GM18507 (cell line): ENCODE measurements at regions not wholly inside any gene's neighbourhood (a gene's known extent, or its start where the extent isn't known, plus 50 kb on each side); places are given as distances from the start of the nearest gene placed in this dataset.
"Not testable (repeated sequence)": the region's sequence is repeated elsewhere in the genome, so short reads cannot be mapped to it uniquely, and the experiment has no call there.

ENCODE experiments used
- DNase-seq: peaks from one replicate; pipeline ENCODE4 v3.0.0; 2011; ENCODE audit warnings: low read depth; ENCODE audit not compliant: insufficient read length; ENCODE audit errors: extremely low spot score
- FAIRE-seq: peaks from 2 replicates; lab custom pipeline; 2011; peaks lifted over from hg19 to GRCh38; lab: Jason Lieb, UNC

GRCh38 chr6:141914646-141915045, 218.1 kb upstream of the GJE1 start:
- no peak for FAIRE-seq
- DNase-seq, result no peak

GRCh38 chr6:141906569-141907080, 226.1 kb upstream of the GJE1 start:
- no peak for FAIRE-seq
- no peak for DNase-seq

DNA sequence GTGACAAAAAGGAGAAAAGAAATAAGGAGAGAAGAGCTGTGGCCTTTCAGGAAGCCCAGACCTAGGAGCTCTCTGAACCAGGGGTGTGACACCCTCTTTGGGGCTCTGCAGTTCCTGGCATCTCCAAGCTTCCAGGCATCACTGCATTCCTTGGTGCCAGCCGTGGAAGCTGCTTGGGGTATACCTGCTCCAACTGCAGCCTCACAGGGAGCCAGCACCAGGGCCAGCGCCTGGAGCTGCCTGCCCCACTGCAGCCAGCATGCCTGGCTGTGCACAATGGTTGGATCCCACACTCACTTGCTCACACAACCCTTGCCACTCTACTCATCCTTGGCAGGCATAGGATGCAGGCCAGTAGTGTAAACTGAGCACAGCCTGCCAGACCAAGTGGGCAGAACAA, 242.1 kb upstream of the GJE1 start:
- FAIRE-seq, result no peak

DNA sequence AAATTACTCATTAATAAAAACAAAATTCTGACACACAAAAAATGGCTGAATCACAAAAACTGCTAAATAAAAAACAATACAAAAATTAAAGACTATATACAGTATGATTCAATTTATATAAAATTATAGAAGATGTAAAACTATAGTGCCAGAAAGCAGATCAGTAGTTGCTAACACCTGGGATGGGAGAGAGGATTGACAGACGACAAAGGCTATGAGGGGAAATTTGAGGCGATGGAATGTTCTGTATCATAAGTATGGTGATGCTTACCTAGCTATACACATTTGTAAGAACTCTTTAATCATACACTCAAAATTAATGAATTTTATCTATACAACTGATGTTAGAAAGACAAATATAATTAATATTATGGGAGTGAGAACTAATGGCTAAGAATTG, 247.9 kb upstream of the GJE1 start:
- DNase-seq (no peak), FAIRE-seq (no peak)

More for the DNA sequence above, 242.1 kb upstream of the GJE1 start:
- DNase-seq, result no peak

DNA sequence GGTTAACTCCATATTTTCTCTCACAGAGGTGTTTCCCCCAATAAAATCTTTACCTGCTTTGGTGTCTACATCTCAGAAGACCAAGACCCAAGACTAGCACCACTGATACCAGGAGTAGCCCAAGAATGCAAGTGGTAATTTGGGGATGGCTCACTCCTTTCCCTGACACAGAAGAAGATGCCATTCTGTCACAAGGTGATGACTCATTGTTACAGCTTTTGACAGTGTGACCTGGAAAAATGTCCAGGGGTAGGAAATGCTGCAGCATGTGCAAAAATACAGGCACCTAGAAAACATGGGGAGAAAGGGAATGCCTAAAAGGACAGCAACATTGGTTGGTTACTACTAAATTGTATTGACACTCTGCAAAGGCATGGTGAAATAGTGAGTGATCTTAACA, 254.0 kb upstream of the GJE1 start:
- FAIRE-seq (no peak), DNase-seq (no peak)

DNA sequence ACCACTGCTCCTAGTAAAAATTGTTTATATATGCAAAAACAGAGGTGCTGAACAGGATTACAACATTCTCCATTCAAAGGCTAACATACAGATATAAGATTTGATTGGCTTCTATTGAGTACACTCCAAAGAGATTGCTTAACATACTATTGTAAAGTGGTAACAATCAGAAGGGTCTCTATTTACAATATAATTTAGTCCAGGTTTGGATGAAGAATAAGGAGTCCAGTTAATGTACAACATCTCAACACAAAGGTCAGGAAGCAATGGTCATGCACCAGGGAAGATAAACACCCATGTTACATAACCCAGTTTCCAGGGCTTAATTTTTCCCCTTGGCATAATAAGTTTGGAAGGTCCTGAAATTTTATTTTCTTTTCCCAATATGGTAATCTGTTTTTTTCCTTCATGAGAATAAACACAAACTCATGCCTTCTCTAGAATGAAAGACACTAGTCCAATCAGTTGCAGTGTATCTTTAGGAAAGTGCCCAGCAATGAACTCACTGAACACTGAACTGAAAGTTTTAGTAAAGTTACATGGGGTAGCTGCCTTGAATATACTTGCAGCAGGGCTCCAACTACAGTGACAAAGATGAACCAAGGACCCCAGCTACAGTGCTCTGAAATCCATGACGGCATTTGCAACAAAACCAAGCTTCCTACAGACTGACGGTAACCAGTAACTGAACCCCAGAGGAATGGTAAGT, 255.3 kb upstream of the GJE1 start:
- DNase-seq (no peak), FAIRE-seq (no peak)

DNA sequence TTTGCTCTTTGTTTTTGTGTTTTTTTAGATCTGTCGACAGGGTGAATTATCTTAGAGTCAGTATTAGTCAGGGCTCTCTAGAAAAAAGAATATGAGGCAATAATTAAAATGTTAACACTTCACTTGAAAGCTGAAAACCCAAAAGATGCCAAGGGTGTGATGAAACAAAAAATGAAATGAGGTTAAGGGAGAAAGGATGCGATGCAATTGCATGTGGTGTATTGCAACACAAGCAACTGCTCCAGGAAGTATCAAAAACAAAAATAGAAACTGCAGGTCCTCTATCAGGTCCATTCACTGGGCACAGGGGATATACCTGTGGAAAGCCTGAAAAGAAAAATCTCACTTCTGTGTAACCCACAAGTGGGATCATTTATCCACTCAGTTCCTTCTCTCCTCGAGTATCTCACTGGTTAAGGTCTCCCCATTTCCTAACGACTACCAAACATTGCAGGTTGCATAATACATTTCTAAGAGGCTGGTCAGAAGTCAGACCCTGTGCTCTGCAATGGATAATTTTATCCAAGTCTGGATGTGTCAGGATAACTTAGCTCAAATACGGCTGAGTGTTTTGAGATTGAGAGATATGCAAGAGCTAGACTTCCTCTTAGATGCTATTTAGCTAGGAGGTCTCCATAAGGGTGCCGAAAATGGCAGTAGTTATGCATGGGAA, 257.7 kb upstream of the GJE1 start:
- DNase-seq (no peak), FAIRE-seq (no peak)

GRCh38 chr6:141869509-141869908, 263.2 kb upstream of the GJE1 start:
- DNase-seq, FAIRE-seq: not testable (repeated sequence)

- FAIRE-seq, result no peak
- DNase-seq, result no peak
These were observed 265.0 kb upstream of the GJE1 start for GRCh38 chr6:141867767-141868166.

GRCh38 chr6:141866731-141867497, 265.8 kb upstream of the GJE1 start:
- DNase-seq (no peak), FAIRE-seq (no peak)

DNA sequence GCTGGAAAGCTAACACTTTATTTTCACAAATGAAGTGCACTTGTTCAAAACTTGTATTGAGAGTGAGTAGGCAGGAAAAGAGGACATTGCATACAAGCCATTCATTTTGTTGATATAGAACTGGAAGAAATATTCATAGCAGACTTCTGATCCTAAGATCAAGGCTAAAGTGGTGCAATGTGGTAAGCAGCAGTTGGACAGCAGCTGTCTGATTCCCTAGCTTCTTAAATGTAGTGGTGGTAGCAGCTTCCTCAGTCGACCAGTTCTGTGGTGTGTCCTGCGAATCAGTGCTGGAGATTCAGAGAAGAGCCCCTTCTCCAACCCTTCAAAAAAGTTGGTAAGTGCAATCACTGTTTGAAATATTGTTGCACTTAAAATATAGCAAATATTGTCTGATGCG, 281.7 kb upstream of the GJE1 start:
- FAIRE-seq, result no peak
- DNase-seq, result no peak

DNA sequence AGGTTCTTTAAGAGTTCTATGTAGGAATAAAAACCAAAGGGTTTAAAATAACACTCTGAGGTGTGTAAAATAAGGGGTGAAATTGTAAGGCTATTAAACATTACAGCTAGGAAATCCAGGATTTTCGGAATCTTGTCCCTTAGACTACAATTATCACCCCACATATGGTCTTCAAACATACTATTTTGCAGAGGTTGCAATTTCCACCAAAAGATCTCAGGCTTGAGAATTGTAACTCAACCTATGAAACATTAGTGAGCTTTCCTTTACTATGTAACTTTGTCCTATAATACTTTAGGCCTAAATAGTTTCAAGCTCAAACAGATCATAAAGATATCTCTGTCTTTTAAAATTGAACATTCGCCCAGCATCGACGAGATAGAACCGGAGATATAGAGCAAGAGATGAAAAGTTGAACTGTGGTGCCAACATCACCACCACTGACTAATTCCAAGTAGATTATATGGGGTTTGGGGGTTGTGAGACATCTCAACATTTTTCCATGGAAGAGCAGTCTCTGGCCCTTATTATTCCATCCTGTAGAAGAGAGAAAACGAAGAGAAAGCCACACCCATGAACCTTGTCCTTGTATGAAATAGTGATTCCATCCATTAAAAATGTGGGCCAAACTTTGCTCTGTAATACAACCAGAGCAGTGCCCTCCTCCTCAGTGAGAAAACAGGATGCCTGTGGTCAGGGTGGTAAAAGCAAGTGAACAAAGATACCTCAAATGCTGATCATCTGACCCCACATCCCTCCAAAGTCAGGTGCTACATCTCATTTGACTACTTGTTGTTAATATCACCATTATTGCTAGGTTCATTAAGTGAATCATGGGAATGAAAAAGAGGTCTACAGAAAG, 284.5 kb upstream of the GJE1 start:
- FAIRE-seq, result no peak
- no peak for DNase-seq

DNA sequence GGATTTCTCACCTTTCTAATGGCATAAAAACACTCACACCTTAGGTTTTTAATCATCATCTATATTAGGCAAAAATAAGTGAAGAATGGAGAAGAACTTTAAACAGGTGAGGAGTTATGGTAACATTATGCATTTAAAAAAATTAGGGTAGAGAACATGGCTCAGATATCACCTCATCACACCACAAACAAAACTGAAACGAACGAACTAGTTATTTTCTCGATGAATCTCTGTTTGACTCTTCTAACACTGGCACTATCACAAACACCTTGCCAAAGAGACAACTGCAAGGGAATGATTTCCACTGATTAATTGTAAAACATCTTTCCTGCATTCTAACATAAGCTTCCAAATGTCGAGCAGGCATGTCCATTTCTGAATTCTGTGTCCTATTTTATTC, 286.1 kb upstream of the GJE1 start:
- FAIRE-seq, result no peak
- no peak for DNase-seq

GRCh38 chr6:141843178-141843834, 289.4 kb upstream of the GJE1 start:
- FAIRE-seq (no peak), DNase-seq (no peak)

- DNase-seq (no peak), FAIRE-seq (no peak)
These were observed 299.6 kb upstream of the GJE1 start for GRCh38 chr6:141833001-141833655.

DNA sequence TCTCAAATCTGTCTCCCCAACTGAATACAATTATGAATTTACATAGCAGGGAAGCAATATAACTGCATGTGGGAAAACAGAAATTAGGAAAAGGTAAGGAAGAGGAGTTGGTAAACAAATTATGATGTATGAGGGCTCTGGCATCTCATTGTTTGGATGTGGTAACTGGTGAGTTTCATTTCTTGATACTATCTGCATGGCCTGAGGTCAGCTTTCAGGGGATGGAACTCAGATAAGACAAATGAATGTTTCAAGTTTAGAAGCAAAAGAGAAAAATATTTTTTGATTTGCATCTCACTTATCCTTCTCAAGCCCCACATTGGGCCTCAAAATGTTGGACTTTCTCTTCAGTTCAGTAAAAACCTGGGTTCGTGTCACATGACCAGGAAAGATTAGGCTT, 302.2 kb upstream of the GJE1 start:
- DNase-seq (no peak), FAIRE-seq (no peak)

DNA sequence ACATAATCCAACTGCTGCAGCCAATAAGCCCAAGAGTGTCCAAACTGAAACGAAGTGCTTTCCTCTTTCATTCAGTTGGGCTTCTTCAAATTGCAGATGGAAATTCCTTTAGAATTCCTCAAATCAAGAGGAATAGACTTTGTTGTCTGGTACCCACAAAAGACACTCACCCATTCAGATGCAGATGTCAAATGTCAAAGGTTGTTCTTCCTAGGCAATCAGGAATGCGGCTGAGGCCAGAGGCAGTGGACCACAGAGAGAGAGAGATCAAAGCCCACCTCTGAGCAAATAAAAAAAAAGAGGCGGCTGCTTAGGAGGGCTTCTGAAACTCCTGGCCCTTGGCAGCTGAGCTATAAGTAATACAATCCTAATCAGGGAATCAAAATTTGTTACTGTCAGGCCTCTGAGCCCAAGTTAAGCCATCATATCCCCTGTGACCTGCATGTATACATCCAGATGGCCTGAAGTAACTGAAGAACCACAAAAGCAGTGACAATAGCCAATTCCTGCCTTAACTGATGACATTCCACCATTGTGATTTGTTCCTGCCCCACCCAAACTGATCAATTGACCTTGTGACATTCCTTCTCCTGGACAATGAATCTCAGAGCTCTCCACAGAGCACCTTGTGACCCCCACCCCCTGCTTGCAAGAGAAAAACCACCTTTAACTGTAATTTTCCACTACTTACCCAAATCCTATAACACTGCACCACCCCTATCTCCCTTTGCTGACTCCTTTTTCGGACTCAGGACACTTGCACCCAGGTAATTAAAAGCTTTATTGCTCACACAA, 303.0 kb upstream of the GJE1 start:
- no peak for FAIRE-seq
- no peak for DNase-seq

- FAIRE-seq, result no peak
- DNase-seq, result no peak
These were observed 308.4 kb upstream of the GJE1 start for GRCh38 chr6:141824350-141824749.
